ENCODE measurements at regions not wholly inside any gene's neighbourhood (a gene's known extent, or its start where the extent isn't known, plus 50 kb on each side); places are given as distances from the start of the nearest gene placed in this dataset.
"Not testable (repeated sequence)": the region's sequence is repeated elsewhere in the genome, so short reads cannot be mapped to it uniquely, and the experiment has no call there.

GRCh38 chr6:9140951-9141460 is 705.7 kb upstream of the SLC35B3 start:
- DNase-seq = no peak

GRCh38 chr6:9140172-9140571 is 704.8 kb upstream of the SLC35B3 start:
- DNase-seq = no peak

GRCh38 chr6:9139746-9140145 is 704.4 kb upstream of the SLC35B3 start:
- no peak for DNase-seq

- DNase-seq = no peak
These were observed 703.6 kb upstream of the SLC35B3 start for GRCh38 chr6:9138936-9139335.

GRCh38 chr6:9136141-9136822 is 700.9 kb upstream of the SLC35B3 start:
- no peak for DNase-seq

GRCh38 chr6:9131616-9132015 is 696.3 kb upstream of the SLC35B3 start:
- no peak for DNase-seq

- DNase-seq = no peak
These were observed 695.9 kb upstream of the SLC35B3 start for GRCh38 chr6:9131201-9131600.

GRCh38 chr6:9128970-9129369 is 693.6 kb upstream of the SLC35B3 start:
- DNase-seq = no peak

GRCh38 chr6:9126878-9127560 is 691.7 kb upstream of the SLC35B3 start:
- no peak for DNase-seq

GRCh38 chr6:9126034-9126433 is 690.7 kb upstream of the SLC35B3 start:
- not testable (repeated sequence) for DNase-seq

GRCh38 chr6:9121549-9121948 is 686.2 kb upstream of the SLC35B3 start:
- no peak for DNase-seq

- no peak for DNase-seq
These were observed 680.7 kb upstream of the SLC35B3 start for GRCh38 chr6:9116026-9116425.

GRCh38 chr6:9112544-9112943 is 677.2 kb upstream of the SLC35B3 start:
- no peak for DNase-seq

GRCh38 chr6:9103876-9104521 is 668.7 kb upstream of the SLC35B3 start:
- no peak for DNase-seq

GRCh38 chr6:9101920-9102319 is 666.6 kb upstream of the SLC35B3 start:
- no peak for DNase-seq

GRCh38 chr6:9100869-9101580 is 665.7 kb upstream of the SLC35B3 start:
- no peak for DNase-seq

- no peak for DNase-seq
These were observed 660.4 kb upstream of the SLC35B3 start for GRCh38 chr6:9095729-9096128.

- no peak for DNase-seq
These were observed 659.8 kb upstream of the SLC35B3 start for GRCh38 chr6:9095137-9095536.

GRCh38 chr6:9089724-9090123 is 654.4 kb upstream of the SLC35B3 start:
- DNase-seq = no peak

GRCh38 chr6:9087470-9087869 is 652.1 kb upstream of the SLC35B3 start:
- no peak for DNase-seq

GRCh38 chr6:9086331-9086730 is 651.0 kb upstream of the SLC35B3 start:
- no peak for DNase-seq

- DNase-seq = no peak
These were observed 650.3 kb upstream of the SLC35B3 start for GRCh38 chr6:9085709-9086070.

GRCh38 chr6:9085054-9085708 is 649.8 kb upstream of the SLC35B3 start:
- DNase-seq = no peak
